H9 (cell line): ENCODE measurements at regions not wholly inside any gene's neighbourhood (a gene's known extent, or its start where the extent isn't known, plus 50 kb on each side); places are given as distances from the start of the nearest gene placed in this dataset.

Experiments
- DNase-seq: peaks from one replicate; pipeline ENCODE4 v3.0.0-alpha.2; 2017
- H2AFZ ChIP-seq: one replicate; pipeline ENCODE4 v1.6.1; 2013; ENCODE audit warnings: mild to moderate bottlenecking, low read length, control low read depth, moderate library complexity
- H2AK5ac ChIP-seq: 2 replicates; pipeline ENCODE4 v1.6.1; 2013; ENCODE audit warnings: low read length, control low read depth, mixed read lengths; ENCODE audit not compliant: insufficient read length
- H2BK120ac ChIP-seq: one replicate; pipeline ENCODE4 v1.6.1; 2013; ENCODE audit warnings: low read depth, mild to moderate bottlenecking, low read length, control low read depth, inconsistent platforms; ENCODE audit not compliant: poor library complexity, severe bottlenecking
- H2BK12ac ChIP-seq: 2 replicates; pipeline ENCODE4 v1.6.1; 2013; ENCODE audit warnings: low read length, control low read depth, mixed read lengths, low read depth; ENCODE audit not compliant: insufficient read length
- H2BK15ac ChIP-seq: 2 replicates; pipeline ENCODE4 v1.6.1; 2013; ENCODE audit warnings: low read depth, low read length, control low read depth
- H2BK20ac ChIP-seq: one replicate; pipeline ENCODE4 v1.6.1; 2013; ENCODE audit warnings: low read depth, mild to moderate bottlenecking, low read length, control low read depth, inconsistent platforms; ENCODE audit not compliant: poor library complexity, severe bottlenecking
- H2BK5ac ChIP-seq: 2 replicates; pipeline ENCODE4 v1.6.1; 2013; ENCODE audit warnings: low read length, control low read depth, mixed read lengths; ENCODE audit not compliant: insufficient read length
- H3K14ac ChIP-seq: 2 replicates; pipeline ENCODE4 v1.6.1; 2013; ENCODE audit warnings: low read length, control low read depth; ENCODE audit not compliant: insufficient read depth
- H3K18ac ChIP-seq: 2 replicates; pipeline ENCODE4 v1.6.1; 2013; ENCODE audit warnings: low read depth, mild to moderate bottlenecking, mixed read lengths, low read length, control low read depth; ENCODE audit not compliant: insufficient read length
- H3K23ac ChIP-seq: 2 replicates; pipeline ENCODE4 v1.6.1; 2013; ENCODE audit warnings: low read length, control low read depth, mixed read lengths, low read depth; ENCODE audit not compliant: insufficient read length
- H3K23me2 ChIP-seq: 2 replicates; pipeline ENCODE4 v1.6.1; 2013; ENCODE audit warnings: low read depth, mild to moderate bottlenecking, mixed read lengths, low read length, control low read depth; ENCODE audit not compliant: insufficient read length, poor library complexity, severe bottlenecking
- H3K27ac ChIP-seq: 2 replicates; pipeline ENCODE4 v1.5.1; 2013; ENCODE audit warnings: low read length, control low read depth, mixed read lengths, low read depth; ENCODE audit not compliant: insufficient read length
- H3K27me3 ChIP-seq: 2 replicates; pipeline ENCODE4 v1.6.1; 2013; ENCODE audit warnings: low read length, control low read depth, inconsistent platforms; ENCODE audit not compliant: insufficient read depth
- H3K4ac ChIP-seq: 2 replicates; pipeline ENCODE4 v1.6.1; 2013; ENCODE audit warnings: low read depth, mild to moderate bottlenecking, control low read depth, inconsistent platforms, low read length, moderate library complexity
- H3K4me1 ChIP-seq: 2 replicates; pipeline ENCODE4 v1.6.1; 2013; ENCODE audit warnings: low read length, control low read depth, inconsistent platforms; ENCODE audit not compliant: insufficient read depth
- H3K4me2 ChIP-seq: 2 replicates; pipeline ENCODE4 v1.6.1; 2013; ENCODE audit warnings: low read length, control low read depth, mixed read lengths; ENCODE audit not compliant: insufficient read length, insufficient read depth
- H3K56ac ChIP-seq: 2 replicates; pipeline ENCODE4 v1.6.1; 2013; ENCODE audit warnings: low read depth, mild to moderate bottlenecking, mixed read lengths, low read length, control low read depth; ENCODE audit not compliant: insufficient read length
- H3K79me1 ChIP-seq: 2 replicates; pipeline ENCODE4 v1.6.1; 2013; ENCODE audit warnings: low read depth, mild to moderate bottlenecking, moderate library complexity, low read length, control low read depth, inconsistent platforms; ENCODE audit not compliant: insufficient read depth, poor library complexity, severe bottlenecking
- H3K79me2 ChIP-seq: 2 replicates; pipeline ENCODE4 v1.6.1; 2013; ENCODE audit warnings: low read length, control low read depth, inconsistent platforms; ENCODE audit not compliant: insufficient read depth
- H3K9ac ChIP-seq: 2 replicates; pipeline ENCODE4 v1.6.1; 2013; ENCODE audit warnings: low read length, control low read depth, mixed read lengths; ENCODE audit not compliant: insufficient read length; ENCODE audit errors: extremely low read depth
- H3K9me3 ChIP-seq: one replicate; pipeline ENCODE4 v1.6.1; 2013; ENCODE audit warnings: low read depth, low read length, inconsistent platforms; ENCODE audit not compliant: control insufficient read depth
- H3T11ph ChIP-seq: one replicate; pipeline ENCODE4 v1.6.1; 2013; ENCODE audit warnings: mild to moderate bottlenecking, low read length, control low read depth, inconsistent platforms
- H4K20me1 ChIP-seq: one replicate; pipeline ENCODE4 v1.6.1; 2013; ENCODE audit not compliant: control insufficient read depth, insufficient read length, insufficient read depth
- H4K5ac ChIP-seq: 2 replicates; pipeline ENCODE4 v1.6.1; 2013; ENCODE audit warnings: low read depth, mild to moderate bottlenecking, mixed read lengths, low read length, control low read depth; ENCODE audit not compliant: insufficient read length
- H4K8ac ChIP-seq: replicated peaks from 2 replicates; pipeline ENCODE4 v1.6.1; 2013; ENCODE audit warnings: low read length, control low read depth, mixed read lengths, low read depth; ENCODE audit not compliant: insufficient read length
- H4K91ac ChIP-seq: 2 replicates; pipeline ENCODE4 v1.6.1; 2013; ENCODE audit warnings: low read depth, mild to moderate bottlenecking, moderate library complexity, mixed read lengths, low read length, control low read depth; ENCODE audit not compliant: insufficient read length
- H3K27ac Mint-ChIP-seq, 3 experiments: 2 replicates in 2 of 3; 3 replicates in 1 of 3; pipeline ENCODE4 v1.8.0; 2020 to 2021; ENCODE audit warnings: mixed read lengths in 3 of 3, mild to moderate bottlenecking in 1 of 3, moderate library complexity in 1 of 3
- H3K27me3 Mint-ChIP-seq: 2 replicates; pipeline ENCODE4 v1.8.0; 2021; ENCODE audit warnings: low read depth, mild to moderate bottlenecking, moderate library complexity, mixed read lengths
- H3K36me3 Mint-ChIP-seq, 3 experiments: 2 replicates in 2 of 3; 3 replicates in 1 of 3; pipeline ENCODE4 v1.8.0; 2020 to 2021; ENCODE audit warnings: low read depth in 3 of 3, mixed read lengths in 3 of 3; ENCODE audit not compliant: insufficient read depth in 1 of 3
- H3K4me1 Mint-ChIP-seq, 2 experiments: 2 replicates each; pipeline ENCODE4 v1.8.0; 2020; ENCODE audit warnings: mixed read lengths in 2 of 2
- H3K4me3 Mint-ChIP-seq, 2 experiments: 2 replicates in 1 of 2; 3 replicates in 1 of 2; pipeline ENCODE4 v1.8.0; 2020 to 2021; ENCODE audit warnings: mild to moderate bottlenecking in 2 of 2, mixed read lengths in 2 of 2, moderate library complexity in 1 of 2
- H3K9me3 Mint-ChIP-seq, 2 experiments: 2 replicates in 1 of 2; 3 replicates in 1 of 2; pipeline ENCODE4 v1.8.0; 2020; ENCODE audit warnings: mild to moderate bottlenecking in 2 of 2, mixed read lengths in 2 of 2, moderate library complexity in 1 of 2
- WGBS: extraction: QIAGEN DNeasy Blood & Tissue Kit; methylation state at CpG from one replicate; pipeline ENCODE4 v1.1.7; 2013; ENCODE audit warnings: missing lambda C conversion rate, low lambda C conversion rate, mixed read lengths; ENCODE audit not compliant: insufficient read length; ENCODE audit errors: extremely low coverage; 5-methylcytosine and 5-hydroxymethylcytosine counted together
- TF ChIP-seq, protein P1 (sequence below): fragments of 200-600 bp; sonication (generic); conservative IDR thresholded peaks from 3 replicates; pipeline ENCODE4 v1.8.0; 2021; ENCODE audit warnings: antibody characterized with exemption, mild to moderate bottlenecking

- Histone ChIP-seq H3K56ac (no peak overlapping the region), H3K14ac (no peak overlapping the region), H2AK5ac (no peak overlapping the region), H2BK12ac (no peak overlapping the region), H3K27me3 (no peaks in the 10 kb centered on the region), H3K9ac (no peak overlapping the region), H4K5ac (no peak overlapping the region), H3K4me1 (no peaks in the 10 kb centered on the region), H3K4ac (no peak overlapping the region), H4K20me1 (no peaks in the 10 kb centered on the region), H2BK120ac (no peak overlapping the region), H3T11ph (no peak overlapping the region), H3K18ac (no peak overlapping the region), H3K79me1 (no peaks in the 10 kb centered on the region), H2BK20ac (no peak overlapping the region), H2BK15ac (no peak overlapping the region), H2BK5ac (no peak overlapping the region), H3K27ac (no peak overlapping the region), H3K23ac (no peak overlapping the region), H3K79me2 (no peaks in the 10 kb centered on the region), H2AFZ (no peak overlapping the region), H4K91ac (no peak overlapping the region), H3K4me2 (no peak overlapping the region), H4K8ac (no peak overlapping the region), H3K23me2 (no peaks in the 10 kb centered on the region), H3K9me3 (no peaks in the 10 kb centered on the region)
- WGBS, result no CpG with 5 or more reads among the region's 3 CpGs
- H3K27me3 Mint-ChIP-seq, result no peaks in the 10 kb centered on the region
- H3K4me1 Mint-ChIP-seq, result no peaks in the 10 kb centered on the region
- H3K9me3 Mint-ChIP-seq, result peaks cover 0 to 2% of the 10 kb centered on the region in 2 experiments; a peak in 1 of 5 replicates
- H3K4me3 Mint-ChIP-seq, result no peak overlapping the region
- no peaks in the 10 kb centered on the region for H3K36me3 Mint-ChIP-seq
- DNase-seq, result no peak
- TF ChIP-seq, protein P1, sequence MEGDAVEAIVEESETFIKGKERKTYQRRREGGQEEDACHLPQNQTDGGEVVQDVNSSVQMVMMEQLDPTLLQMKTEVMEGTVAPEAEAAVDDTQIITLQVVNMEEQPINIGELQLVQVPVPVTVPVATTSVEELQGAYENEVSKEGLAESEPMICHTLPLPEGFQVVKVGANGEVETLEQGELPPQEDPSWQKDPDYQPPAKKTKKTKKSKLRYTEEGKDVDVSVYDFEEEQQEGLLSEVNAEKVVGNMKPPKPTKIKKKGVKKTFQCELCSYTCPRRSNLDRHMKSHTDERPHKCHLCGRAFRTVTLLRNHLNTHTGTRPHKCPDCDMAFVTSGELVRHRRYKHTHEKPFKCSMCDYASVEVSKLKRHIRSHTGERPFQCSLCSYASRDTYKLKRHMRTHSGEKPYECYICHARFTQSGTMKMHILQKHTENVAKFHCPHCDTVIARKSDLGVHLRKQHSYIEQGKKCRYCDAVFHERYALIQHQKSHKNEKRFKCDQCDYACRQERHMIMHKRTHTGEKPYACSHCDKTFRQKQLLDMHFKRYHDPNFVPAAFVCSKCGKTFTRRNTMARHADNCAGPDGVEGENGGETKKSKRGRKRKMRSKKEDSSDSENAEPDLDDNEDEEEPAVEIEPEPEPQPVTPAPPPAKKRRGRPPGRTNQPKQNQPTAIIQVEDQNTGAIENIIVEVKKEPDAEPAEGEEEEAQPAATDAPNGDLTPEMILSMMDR, result no peak
- H3K27ac Mint-ChIP-seq, result no peak overlapping the region
These were observed 221.1 kb upstream of the PREP start for GRCh38 chr6:105624021-105624420.
